Stimulated activated CD4-positive, alpha-beta T cell treated with anti-CD3 and anti-CD28 coated beads, Interleukin-2, amount 100 ng/mL, for 24 hours (primary cell): ENCODE measurements at regions not wholly inside any gene's neighbourhood (a gene's known extent, or its start where the extent isn't known, plus 50 kb on each side); places are given as distances from the start of the nearest gene placed in this dataset.

Source experiments
- DNase-seq, 2 donors: peaks; one replicate each; pipeline ENCODE4 v3.0.0-alpha.2; 2020

GRCh38 chr2:235265348-235265965 is 228.4 kb upstream of the AGAP1 start:
- DNase-seq = no peak

- no peak for DNase-seq
Observed at GRCh38 chr2:235267251-235267650, 226.6 kb upstream of the AGAP1 start.

GRCh38 chr2:235268535-235268934 is 225.3 kb upstream of the AGAP1 start:
- DNase-seq = no peak

GRCh38 chr2:235270291-235270690 is 223.6 kb upstream of the AGAP1 start:
- no peak for DNase-seq

GRCh38 chr2:235270956-235271355 is 222.9 kb upstream of the AGAP1 start:
- DNase-seq = peak; percentile 32 to 72

GRCh38 chr2:235271936-235272335 is 221.9 kb upstream of the AGAP1 start:
- no peak for DNase-seq

GRCh38 chr2:235274023-235274422 is 219.8 kb upstream of the AGAP1 start:
- DNase-seq = no peak

- no peak for DNase-seq
Observed at GRCh38 chr2:235277485-235277884, 216.4 kb upstream of the AGAP1 start.

GRCh38 chr2:235278771-235279355 is 215.0 kb upstream of the AGAP1 start:
- DNase-seq = no peak

- DNase-seq = no peak
Observed at GRCh38 chr2:235279965-235280364, 213.9 kb upstream of the AGAP1 start.

GRCh38 chr2:235283246-235283645 is 210.6 kb upstream of the AGAP1 start:
- no peak for DNase-seq

GRCh38 chr2:235286622-235287374 is 207.0 kb upstream of the AGAP1 start:
- no peak for DNase-seq

GRCh38 chr2:235287375-235287733 is 206.5 kb upstream of the AGAP1 start:
- DNase-seq = no peak

GRCh38 chr2:235291461-235291860 is 202.4 kb upstream of the AGAP1 start:
- no peak for DNase-seq

GRCh38 chr2:235293061-235293460 is 200.8 kb upstream of the AGAP1 start:
- DNase-seq = no peak

- DNase-seq = no peak
Observed at GRCh38 chr2:235295831-235296230, 198.0 kb upstream of the AGAP1 start.

- no peak for DNase-seq
Observed at GRCh38 chr2:235300368-235301201, 193.3 kb upstream of the AGAP1 start.

GRCh38 chr2:235301202-235302076 is 192.4 kb upstream of the AGAP1 start:
- DNase-seq = no peak

- DNase-seq = no peak
Observed at GRCh38 chr2:235302263-235302662, 191.6 kb upstream of the AGAP1 start.

GRCh38 chr2:235303499-235304291 is 190.1 kb upstream of the AGAP1 start:
- no peak for DNase-seq

- no peak for DNase-seq
Observed at GRCh38 chr2:235305678-235306077, 188.2 kb upstream of the AGAP1 start.

- DNase-seq = no peak
Observed at GRCh38 chr2:235311044-235311443, 182.8 kb upstream of the AGAP1 start.
